H1 (cell line): ENCODE measurements at regions not wholly inside any gene's neighbourhood (a gene's known extent, or its start where the extent isn't known, plus 50 kb on each side); places are given as distances from the start of the nearest gene placed in this dataset.

ENCODE experiments used
- CBX5 ChIP-seq: fragments of 300-800, 300-1000 bp; sonication (generic); IDR thresholded peaks from 2 replicates; pipeline ENCODE4 v1.7.1; 2016; ENCODE audit warnings: antibody characterized with exemption, low read length, low read depth
- EP300 ChIP-seq, 2 experiments: IDR thresholded peaks; 1 replicate in 1 of 2; 2 replicates in 1 of 2; pipeline ENCODE4 v1.6.1; 2011 to 2012; ENCODE audit warnings: low read depth in 2 of 2, low read length in 2 of 2, mild to moderate bottlenecking in 2 of 2, borderline replicate concordance in 1 of 2, inconsistent platforms in 1 of 2, moderate library complexity in 1 of 2
- EZH2 ChIP-seq: fragments of 200-600 bp; sonication (generic); IDR thresholded peaks from 2 replicates; pipeline ENCODE4 v1.7.1; 2012; ENCODE audit warnings: low read depth, mild to moderate bottlenecking, moderate library complexity, low read length, inconsistent platforms; ENCODE audit not compliant: severe bottlenecking
- HDAC2 ChIP-seq, 2 experiments: fragments of 300-600 bp in 1 of 2; sonication (generic) in 1 of 2; IDR thresholded peaks; 2 replicates each; pipeline ENCODE4 v1.6.1; 2011 to 2012; ENCODE audit warnings: low read depth in 2 of 2, low read length in 2 of 2, mild to moderate bottlenecking in 2 of 2, moderate library complexity in 2 of 2, borderline replicate concordance in 1 of 2, inconsistent platforms in 1 of 2
- HDAC6 ChIP-seq: IDR thresholded peaks from one replicate; pipeline ENCODE4 v1.7.1; 2012; ENCODE audit warnings: low read depth, mild to moderate bottlenecking, inconsistent platforms, low read length, moderate library complexity
- POLR2A ChIP-seq, 2 experiments: IDR thresholded peaks; 1 replicate in 1 of 2; 2 replicates in 1 of 2; pipeline ENCODE4 v1.6.1; 2011; ENCODE audit warnings: low read depth in 2 of 2, low read length in 2 of 2, mild to moderate bottlenecking in 2 of 2; ENCODE audit errors: control extremely low read depth in 1 of 2
- SIN3A ChIP-seq, 2 experiments: IDR thresholded peaks in 1 of 2; conservative IDR thresholded peaks in 1 of 2; 2 replicates each; pipeline ENCODE4 v1.6.1; 2011 to 2012; ENCODE audit warnings: low read length in 2 of 2, improper control_type of control experiment in 1 of 2, low read depth in 1 of 2, mild to moderate bottlenecking in 1 of 2
- TF ChIP-seq, protein P1 (sequence below): IDR thresholded peaks from 2 replicates; pipeline ENCODE4 v1.6.1; 2011; ENCODE audit warnings: low read length, improper control_type of control experiment
- TF ChIP-seq, protein P2 (sequence below), 3 experiments: IDR thresholded peaks; 1 replicate in 2 of 3; 2 replicates in 1 of 3; pipeline versions ENCODE4 v1.5.1 to v1.6.1; 2011; ENCODE audit warnings: low read length in 3 of 3, mild to moderate bottlenecking in 3 of 3, inconsistent platforms in 2 of 3, low read depth in 1 of 3, moderate library complexity in 1 of 3; ENCODE audit not compliant: insufficient read depth in 1 of 3; ENCODE audit errors: control extremely low read depth in 1 of 3

- TF ChIP-seq, protein P1, sequence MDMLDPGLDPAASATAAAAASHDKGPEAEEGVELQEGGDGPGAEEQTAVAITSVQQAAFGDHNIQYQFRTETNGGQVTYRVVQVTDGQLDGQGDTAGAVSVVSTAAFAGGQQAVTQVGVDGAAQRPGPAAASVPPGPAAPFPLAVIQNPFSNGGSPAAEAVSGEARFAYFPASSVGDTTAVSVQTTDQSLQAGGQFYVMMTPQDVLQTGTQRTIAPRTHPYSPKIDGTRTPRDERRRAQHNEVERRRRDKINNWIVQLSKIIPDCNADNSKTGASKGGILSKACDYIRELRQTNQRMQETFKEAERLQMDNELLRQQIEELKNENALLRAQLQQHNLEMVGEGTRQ, result no peak
- no peak for TF ChIP-seq HDAC2 (IDR thresholded peaks at IDR 0.05; ENCODE audit: borderline replicate concordance in 1 of 2, low read depth in 2 of 2, low read length in 2 of 2)
- no peak for TF ChIP-seq POLR2A (IDR thresholded peaks at IDR 0.05; ENCODE audit: control extremely low read depth in 1 of 2, low read depth in 2 of 2, low read length in 2 of 2)
- no peak for TF ChIP-seq SIN3A (conservative IDR thresholded peaks at IDR 0.05 in 1 of 2, IDR thresholded peaks at IDR 0.05 in 1 of 2; ENCODE audit: low read depth in 1 of 2, low read length in 2 of 2)
- TF ChIP-seq EZH2, result no peak
- TF ChIP-seq HDAC6, result no peak
- no peak for TF ChIP-seq EP300 (IDR thresholded peaks at IDR 0.05; ENCODE audit: borderline replicate concordance in 1 of 2, low read depth in 2 of 2, low read length in 2 of 2)
- TF ChIP-seq, protein P2, sequence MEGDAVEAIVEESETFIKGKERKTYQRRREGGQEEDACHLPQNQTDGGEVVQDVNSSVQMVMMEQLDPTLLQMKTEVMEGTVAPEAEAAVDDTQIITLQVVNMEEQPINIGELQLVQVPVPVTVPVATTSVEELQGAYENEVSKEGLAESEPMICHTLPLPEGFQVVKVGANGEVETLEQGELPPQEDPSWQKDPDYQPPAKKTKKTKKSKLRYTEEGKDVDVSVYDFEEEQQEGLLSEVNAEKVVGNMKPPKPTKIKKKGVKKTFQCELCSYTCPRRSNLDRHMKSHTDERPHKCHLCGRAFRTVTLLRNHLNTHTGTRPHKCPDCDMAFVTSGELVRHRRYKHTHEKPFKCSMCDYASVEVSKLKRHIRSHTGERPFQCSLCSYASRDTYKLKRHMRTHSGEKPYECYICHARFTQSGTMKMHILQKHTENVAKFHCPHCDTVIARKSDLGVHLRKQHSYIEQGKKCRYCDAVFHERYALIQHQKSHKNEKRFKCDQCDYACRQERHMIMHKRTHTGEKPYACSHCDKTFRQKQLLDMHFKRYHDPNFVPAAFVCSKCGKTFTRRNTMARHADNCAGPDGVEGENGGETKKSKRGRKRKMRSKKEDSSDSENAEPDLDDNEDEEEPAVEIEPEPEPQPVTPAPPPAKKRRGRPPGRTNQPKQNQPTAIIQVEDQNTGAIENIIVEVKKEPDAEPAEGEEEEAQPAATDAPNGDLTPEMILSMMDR (IDR thresholded peaks at IDR 0.05; ENCODE audit: control extremely low read depth in 1 of 3, insufficient read depth in 1 of 3, low read depth in 1 of 3, low read length in 3 of 3), result no peak
- TF ChIP-seq CBX5, result no peak
Measured at GRCh38 chr7:25329815-25330214, 101.5 kb upstream of the NPVF start.
